ENCODE measurements at regions not wholly inside any gene's neighbourhood (a gene's known extent, or its start where the extent isn't known, plus 50 kb on each side); places are given as distances from the start of the nearest gene placed in this dataset.

DNA sequence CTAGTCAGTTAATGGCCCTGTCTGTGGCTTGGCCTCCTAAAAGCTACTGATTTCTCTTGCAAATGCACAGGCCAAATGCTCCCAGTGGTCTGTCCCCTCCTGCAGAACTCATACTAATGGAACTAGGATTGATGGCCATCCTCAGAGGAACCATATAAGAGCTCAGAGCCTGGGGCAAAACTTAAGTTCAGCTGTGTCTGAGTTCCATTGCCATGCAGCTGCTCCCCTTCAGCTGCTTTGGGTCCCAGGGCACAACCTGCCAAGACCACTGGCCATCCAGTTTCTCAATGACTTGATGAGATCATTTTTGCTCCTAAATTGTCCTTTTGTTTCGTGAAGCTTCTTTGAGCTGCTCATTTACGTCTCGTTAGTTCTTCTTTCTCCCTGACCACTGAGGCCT, 529.5 kb upstream of the TBL1XR1 start:
- Mint-ChIP-seq H3K27ac (peak overlapping the region; percentile 49), H3K36me3 (ENCODE audit: low read depth) (peaks cover 15% of the 10 kb centered on the region), H3K4me3 (no peak overlapping the region), H3K27me3 (ENCODE audit: low read depth, poor library complexity) (no peaks in the 10 kb centered on the region), H3K9me3 (peaks cover 19% of the 10 kb centered on the region), H3K4me1 (peaks cover 68% of the 10 kb centered on the region)
- TF ChIP-seq, protein P1, sequence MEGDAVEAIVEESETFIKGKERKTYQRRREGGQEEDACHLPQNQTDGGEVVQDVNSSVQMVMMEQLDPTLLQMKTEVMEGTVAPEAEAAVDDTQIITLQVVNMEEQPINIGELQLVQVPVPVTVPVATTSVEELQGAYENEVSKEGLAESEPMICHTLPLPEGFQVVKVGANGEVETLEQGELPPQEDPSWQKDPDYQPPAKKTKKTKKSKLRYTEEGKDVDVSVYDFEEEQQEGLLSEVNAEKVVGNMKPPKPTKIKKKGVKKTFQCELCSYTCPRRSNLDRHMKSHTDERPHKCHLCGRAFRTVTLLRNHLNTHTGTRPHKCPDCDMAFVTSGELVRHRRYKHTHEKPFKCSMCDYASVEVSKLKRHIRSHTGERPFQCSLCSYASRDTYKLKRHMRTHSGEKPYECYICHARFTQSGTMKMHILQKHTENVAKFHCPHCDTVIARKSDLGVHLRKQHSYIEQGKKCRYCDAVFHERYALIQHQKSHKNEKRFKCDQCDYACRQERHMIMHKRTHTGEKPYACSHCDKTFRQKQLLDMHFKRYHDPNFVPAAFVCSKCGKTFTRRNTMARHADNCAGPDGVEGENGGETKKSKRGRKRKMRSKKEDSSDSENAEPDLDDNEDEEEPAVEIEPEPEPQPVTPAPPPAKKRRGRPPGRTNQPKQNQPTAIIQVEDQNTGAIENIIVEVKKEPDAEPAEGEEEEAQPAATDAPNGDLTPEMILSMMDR (IDR thresholded peaks at IDR 0.05), result no peak
- DNase-seq, result no peak

DNA sequence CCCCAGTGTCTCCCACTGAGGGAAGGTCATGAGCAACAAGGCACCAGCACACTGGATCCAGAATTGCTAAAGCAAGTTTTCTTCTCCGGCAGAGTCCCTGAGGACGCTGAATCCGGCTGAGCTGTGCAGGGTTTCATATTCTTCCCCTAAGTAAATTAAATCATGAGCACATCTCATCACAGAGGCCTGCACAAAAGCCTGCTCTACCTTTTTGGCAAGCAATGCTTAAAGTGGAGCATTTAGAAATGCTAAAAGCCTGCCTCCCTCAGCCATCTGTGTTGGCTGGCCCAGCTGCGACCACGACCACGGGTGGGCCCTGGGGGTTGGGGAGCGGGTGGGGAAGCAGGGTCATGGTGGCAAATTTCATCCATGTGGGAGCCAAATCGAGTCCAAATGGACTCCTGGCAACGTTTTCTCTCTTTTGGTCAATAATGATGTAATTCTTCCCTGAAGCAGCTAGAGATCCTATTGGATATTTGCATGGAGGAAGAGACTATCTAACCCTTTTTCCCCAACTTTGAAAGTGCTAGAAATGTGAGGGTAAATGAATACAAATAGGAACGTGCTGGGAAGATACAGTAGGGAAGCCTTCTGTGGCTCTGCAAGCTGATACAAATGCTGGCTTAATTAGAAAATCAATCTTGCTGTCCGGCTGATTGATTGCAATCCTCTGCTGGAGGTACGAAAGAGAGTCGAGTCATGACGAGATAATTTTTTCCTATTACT, 532.8 kb upstream of the TBL1XR1 start:
- peaks cover 15% of the 10 kb centered on the region for H3K36me3 Mint-ChIP-seq (ENCODE audit: low read depth)
- no peak for DNase-seq
- H3K4me3 Mint-ChIP-seq, result no peak overlapping the region
- TF ChIP-seq, protein P1 (IDR thresholded peaks at IDR 0.05), result no peak
- peak overlapping the region; percentile 85 for H3K27ac Mint-ChIP-seq
- H3K9me3 Mint-ChIP-seq, result peaks cover 19% of the 10 kb centered on the region
- no peaks in the 10 kb centered on the region for H3K27me3 Mint-ChIP-seq (ENCODE audit: low read depth, poor library complexity)
- peaks cover 66% of the 10 kb centered on the region for H3K4me1 Mint-ChIP-seq

DNA sequence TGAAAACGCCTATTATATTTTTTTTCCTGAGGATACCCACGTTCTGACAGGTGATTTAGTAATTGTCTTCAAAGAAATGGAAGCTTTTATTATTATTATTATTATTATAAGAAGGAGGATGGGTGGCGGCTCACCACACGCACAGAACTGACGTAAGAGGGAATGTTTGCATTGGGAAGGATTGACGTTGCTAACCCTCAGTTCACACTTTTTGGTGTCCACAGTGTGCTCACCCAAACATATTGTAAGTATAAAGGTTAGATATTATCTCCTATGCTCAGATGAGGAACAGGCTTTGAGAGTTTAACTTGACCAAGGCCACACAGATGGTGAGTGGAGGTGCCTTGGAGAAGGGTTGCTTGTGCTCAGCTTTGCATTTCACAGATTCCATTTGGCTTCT, 533.5 kb upstream of the TBL1XR1 start:
- no peak for DNase-seq
- H3K9me3 Mint-ChIP-seq, result peaks cover 19% of the 10 kb centered on the region
- H3K27ac Mint-ChIP-seq, result no peak overlapping the region
- peaks cover 15% of the 10 kb centered on the region for H3K36me3 Mint-ChIP-seq (ENCODE audit: low read depth)
- no peak overlapping the region for H3K4me3 Mint-ChIP-seq
- TF ChIP-seq, protein P1 (IDR thresholded peaks at IDR 0.05), result no peak
- H3K27me3 Mint-ChIP-seq (ENCODE audit: low read depth, poor library complexity), result no peaks in the 10 kb centered on the region
- H3K4me1 Mint-ChIP-seq, result peaks cover 66% of the 10 kb centered on the region

DNA sequence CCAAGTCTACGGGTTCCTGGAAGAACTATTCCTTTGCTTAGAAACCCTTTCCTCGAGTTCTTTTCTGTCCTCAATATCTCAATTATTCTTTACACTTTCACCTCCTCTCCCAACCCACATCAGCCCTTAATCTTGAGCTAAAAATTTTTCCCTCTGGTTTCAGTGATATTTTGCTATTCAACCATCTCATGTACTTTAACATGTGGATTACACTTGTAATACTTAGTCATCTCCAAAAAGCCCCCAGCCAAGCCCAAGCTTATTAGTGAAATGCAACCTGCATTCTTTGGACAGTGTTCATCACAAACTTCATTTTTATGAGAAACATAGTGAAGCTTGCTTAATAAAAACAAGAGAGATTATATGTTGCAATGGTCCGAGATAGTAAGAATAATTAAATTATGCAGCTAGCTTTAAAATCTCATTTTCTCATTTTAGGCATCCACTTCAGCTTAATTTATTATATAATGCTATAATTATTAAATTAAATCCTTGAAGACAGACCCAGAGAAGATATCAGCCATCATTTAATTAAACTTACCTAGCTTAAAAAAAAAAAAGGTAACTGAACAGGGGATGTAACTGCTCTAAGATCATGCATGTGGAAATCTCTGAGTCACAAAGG, 534.5 kb upstream of the TBL1XR1 start:
- DNase-seq, result no peak
- no peak overlapping the region for H3K4me3 Mint-ChIP-seq
- TF ChIP-seq, protein P1 (IDR thresholded peaks at IDR 0.05), result no peak
- H3K4me1 Mint-ChIP-seq, result peaks cover 57% of the 10 kb centered on the region
- peaks cover 15% of the 10 kb centered on the region for H3K36me3 Mint-ChIP-seq (ENCODE audit: low read depth)
- no peaks in the 10 kb centered on the region for H3K27me3 Mint-ChIP-seq (ENCODE audit: low read depth, poor library complexity)
- H3K9me3 Mint-ChIP-seq, result peaks cover 19% of the 10 kb centered on the region
- H3K27ac Mint-ChIP-seq, result no peak overlapping the region

GRCh38 chr3:177733233-177733632, 536.0 kb upstream of the TBL1XR1 start:
- no peak overlapping the region for H3K27ac Mint-ChIP-seq
- peaks cover 20% of the 10 kb centered on the region for H3K9me3 Mint-ChIP-seq
- TF ChIP-seq, protein P1 (IDR thresholded peaks at IDR 0.05), result no peak
- no peak for DNase-seq
- peaks cover 15% of the 10 kb centered on the region for H3K36me3 Mint-ChIP-seq (ENCODE audit: low read depth)
- peaks cover 44% of the 10 kb centered on the region for H3K4me1 Mint-ChIP-seq
- H3K4me3 Mint-ChIP-seq, result no peak overlapping the region
- no peaks in the 10 kb centered on the region for H3K27me3 Mint-ChIP-seq (ENCODE audit: low read depth, poor library complexity)

DNA sequence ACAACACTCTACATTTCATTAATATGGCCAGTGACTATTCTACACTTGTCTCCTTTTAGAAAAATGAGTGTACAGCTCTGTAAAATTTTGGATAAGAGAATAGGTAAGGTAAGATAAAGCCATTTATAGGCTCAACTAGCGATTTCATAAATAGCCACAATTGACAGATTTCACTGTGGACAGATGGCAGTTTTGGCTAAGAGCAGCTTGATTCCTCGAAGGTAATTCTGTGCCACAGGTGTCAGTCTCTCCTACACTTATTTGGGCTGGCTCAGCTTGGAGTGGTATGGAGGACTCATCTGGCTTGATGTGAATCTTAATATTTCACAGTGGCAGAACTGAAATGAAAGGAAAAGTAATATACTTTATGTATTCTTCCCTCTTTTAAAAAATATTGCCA, 536.7 kb upstream of the TBL1XR1 start:
- DNase-seq, result no peak
- TF ChIP-seq, protein P1 (IDR thresholded peaks at IDR 0.05), result no peak
- Mint-ChIP-seq H3K4me3 (no peak overlapping the region), H3K36me3 (ENCODE audit: low read depth) (peaks cover 8% of the 10 kb centered on the region), H3K27ac (no peak overlapping the region), H3K4me1 (peaks cover 37% of the 10 kb centered on the region), H3K9me3 (peaks cover 13% of the 10 kb centered on the region), H3K27me3 (ENCODE audit: low read depth, poor library complexity) (no peaks in the 10 kb centered on the region)
